Fibroblast of villous mesenchyme (primary cell): ENCODE measurements at regions not wholly inside any gene's neighbourhood (a gene's known extent, or its start where the extent isn't known, plus 50 kb on each side); places are given as distances from the start of the nearest gene placed in this dataset.

Experiments
- DNase-seq: peaks from one replicate; pipeline ENCODE4 v3.0.0-alpha.2; 2010; ENCODE audit warnings: low read depth
- H3K4me3 ChIP-seq: 2 replicates; pipeline ENCODE4 v1.5.1; 2011; ENCODE audit warnings: low read depth, mild to moderate bottlenecking, low read length
- TF ChIP-seq, protein P1 (sequence below): IDR thresholded peaks from 2 replicates; pipeline ENCODE4 v1.5.1; 2012; ENCODE audit warnings: low read depth, mild to moderate bottlenecking, low read length; ENCODE audit not compliant: insufficient read depth

DNA sequence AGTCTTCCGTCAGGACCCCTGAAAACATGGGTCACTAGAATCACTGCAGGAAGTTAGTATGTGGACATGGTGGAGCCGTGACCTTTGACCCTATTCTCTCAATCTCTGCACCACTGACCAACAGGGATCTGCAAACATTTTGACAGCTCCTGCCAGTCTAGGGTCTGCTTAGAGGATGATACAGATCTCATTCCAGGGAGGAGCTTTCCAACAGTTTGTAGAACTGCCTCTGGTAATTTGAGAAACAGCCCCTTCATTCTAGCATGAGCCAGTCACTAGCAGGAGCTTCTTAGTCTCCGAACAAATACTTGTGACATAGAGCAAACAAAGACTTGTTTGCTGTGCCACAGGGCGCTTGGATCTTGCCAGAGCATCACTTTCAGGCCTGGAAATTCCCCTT, 270.3 kb upstream of the CFAP20DC start:
- no peak overlapping the region for H3K4me3 ChIP-seq
- TF ChIP-seq, protein P1, sequence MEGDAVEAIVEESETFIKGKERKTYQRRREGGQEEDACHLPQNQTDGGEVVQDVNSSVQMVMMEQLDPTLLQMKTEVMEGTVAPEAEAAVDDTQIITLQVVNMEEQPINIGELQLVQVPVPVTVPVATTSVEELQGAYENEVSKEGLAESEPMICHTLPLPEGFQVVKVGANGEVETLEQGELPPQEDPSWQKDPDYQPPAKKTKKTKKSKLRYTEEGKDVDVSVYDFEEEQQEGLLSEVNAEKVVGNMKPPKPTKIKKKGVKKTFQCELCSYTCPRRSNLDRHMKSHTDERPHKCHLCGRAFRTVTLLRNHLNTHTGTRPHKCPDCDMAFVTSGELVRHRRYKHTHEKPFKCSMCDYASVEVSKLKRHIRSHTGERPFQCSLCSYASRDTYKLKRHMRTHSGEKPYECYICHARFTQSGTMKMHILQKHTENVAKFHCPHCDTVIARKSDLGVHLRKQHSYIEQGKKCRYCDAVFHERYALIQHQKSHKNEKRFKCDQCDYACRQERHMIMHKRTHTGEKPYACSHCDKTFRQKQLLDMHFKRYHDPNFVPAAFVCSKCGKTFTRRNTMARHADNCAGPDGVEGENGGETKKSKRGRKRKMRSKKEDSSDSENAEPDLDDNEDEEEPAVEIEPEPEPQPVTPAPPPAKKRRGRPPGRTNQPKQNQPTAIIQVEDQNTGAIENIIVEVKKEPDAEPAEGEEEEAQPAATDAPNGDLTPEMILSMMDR = no peak
- DNase-seq = no peak

- no peak for DNase-seq
- TF ChIP-seq, protein P1 = no peak
- no peak overlapping the region for H3K4me3 ChIP-seq
Measured at GRCh38 chr3:59319442-59319841, 269.6 kb upstream of the CFAP20DC start.

- DNase-seq = no peak
- H3K4me3 ChIP-seq = no peak overlapping the region
- TF ChIP-seq, protein P1 = no peak
Measured at GRCh38 chr3:59318881-59319280, 269.1 kb upstream of the CFAP20DC start.

GRCh38 chr3:59317386-59317785, 267.6 kb upstream of the CFAP20DC start:
- no peak for DNase-seq
- TF ChIP-seq, protein P1 = no peak
- no peak overlapping the region for H3K4me3 ChIP-seq

GRCh38 chr3:59316688-59317275, 267.0 kb upstream of the CFAP20DC start:
- DNase-seq = no peak
- TF ChIP-seq, protein P1 = no peak
- no peak overlapping the region for H3K4me3 ChIP-seq

- no peak overlapping the region for H3K4me3 ChIP-seq
- TF ChIP-seq, protein P1 = peak; percentile 59
- peak; percentile 20 for DNase-seq
Measured at GRCh38 chr3:59313365-59313764, 263.5 kb upstream of the CFAP20DC start.

DNA sequence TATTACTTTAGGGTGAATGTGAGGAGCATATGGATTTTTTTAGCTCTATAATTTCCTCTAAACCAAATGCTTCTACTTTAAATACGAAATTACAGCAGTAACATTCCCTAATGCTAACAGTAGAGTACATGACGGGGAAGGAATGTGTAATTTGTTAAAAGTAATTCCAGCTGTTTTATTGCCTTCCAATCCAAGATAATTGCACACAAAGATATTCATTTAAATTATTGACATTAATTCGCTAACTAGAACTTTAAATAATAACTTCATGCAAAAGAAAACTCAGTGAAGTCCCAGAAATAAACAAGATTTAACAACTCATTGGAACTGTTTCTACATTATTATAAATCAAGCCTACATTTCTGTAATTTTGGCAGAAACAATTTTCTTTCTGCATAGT, 261.4 kb upstream of the CFAP20DC start:
- no peak for DNase-seq
- TF ChIP-seq, protein P1 = no peak
- no peak overlapping the region for H3K4me3 ChIP-seq
